H1 (cell line): ENCODE measurements at regions not wholly inside any gene's neighbourhood (a gene's known extent, or its start where the extent isn't known, plus 50 kb on each side); places are given as distances from the start of the nearest gene placed in this dataset.

ENCODE experiments used
- TF ChIP-seq, protein P1 (sequence below): fragments of 300-600 bp; sonication (generic); IDR thresholded peaks from 2 replicates; pipeline ENCODE4 v1.7.1; 2012; ENCODE audit warnings: low read length, moderate library complexity, mild to moderate bottlenecking, inconsistent platforms; ENCODE audit not compliant: insufficient replicate concordance

DNA sequence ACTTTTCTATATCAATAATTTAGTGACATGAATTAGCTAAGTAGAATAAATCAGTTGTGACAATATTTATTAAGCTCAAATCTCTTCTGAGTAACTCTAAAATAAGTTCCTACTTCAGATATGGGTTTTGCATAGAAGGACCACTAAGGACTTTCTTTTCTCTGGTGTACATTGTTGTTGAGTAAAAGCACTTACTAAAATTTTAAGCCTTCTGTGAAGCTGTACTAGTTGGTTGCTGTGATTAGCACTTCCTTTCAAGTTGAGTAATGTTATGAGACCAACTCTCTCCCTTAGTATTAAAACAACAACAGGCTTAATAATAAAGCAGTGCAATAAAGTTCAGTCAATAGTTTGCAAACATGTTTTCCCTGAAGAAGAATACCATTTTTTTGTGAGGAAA, 667.4 kb upstream of the NDST4 start (continued):
- TF ChIP-seq, protein P1, sequence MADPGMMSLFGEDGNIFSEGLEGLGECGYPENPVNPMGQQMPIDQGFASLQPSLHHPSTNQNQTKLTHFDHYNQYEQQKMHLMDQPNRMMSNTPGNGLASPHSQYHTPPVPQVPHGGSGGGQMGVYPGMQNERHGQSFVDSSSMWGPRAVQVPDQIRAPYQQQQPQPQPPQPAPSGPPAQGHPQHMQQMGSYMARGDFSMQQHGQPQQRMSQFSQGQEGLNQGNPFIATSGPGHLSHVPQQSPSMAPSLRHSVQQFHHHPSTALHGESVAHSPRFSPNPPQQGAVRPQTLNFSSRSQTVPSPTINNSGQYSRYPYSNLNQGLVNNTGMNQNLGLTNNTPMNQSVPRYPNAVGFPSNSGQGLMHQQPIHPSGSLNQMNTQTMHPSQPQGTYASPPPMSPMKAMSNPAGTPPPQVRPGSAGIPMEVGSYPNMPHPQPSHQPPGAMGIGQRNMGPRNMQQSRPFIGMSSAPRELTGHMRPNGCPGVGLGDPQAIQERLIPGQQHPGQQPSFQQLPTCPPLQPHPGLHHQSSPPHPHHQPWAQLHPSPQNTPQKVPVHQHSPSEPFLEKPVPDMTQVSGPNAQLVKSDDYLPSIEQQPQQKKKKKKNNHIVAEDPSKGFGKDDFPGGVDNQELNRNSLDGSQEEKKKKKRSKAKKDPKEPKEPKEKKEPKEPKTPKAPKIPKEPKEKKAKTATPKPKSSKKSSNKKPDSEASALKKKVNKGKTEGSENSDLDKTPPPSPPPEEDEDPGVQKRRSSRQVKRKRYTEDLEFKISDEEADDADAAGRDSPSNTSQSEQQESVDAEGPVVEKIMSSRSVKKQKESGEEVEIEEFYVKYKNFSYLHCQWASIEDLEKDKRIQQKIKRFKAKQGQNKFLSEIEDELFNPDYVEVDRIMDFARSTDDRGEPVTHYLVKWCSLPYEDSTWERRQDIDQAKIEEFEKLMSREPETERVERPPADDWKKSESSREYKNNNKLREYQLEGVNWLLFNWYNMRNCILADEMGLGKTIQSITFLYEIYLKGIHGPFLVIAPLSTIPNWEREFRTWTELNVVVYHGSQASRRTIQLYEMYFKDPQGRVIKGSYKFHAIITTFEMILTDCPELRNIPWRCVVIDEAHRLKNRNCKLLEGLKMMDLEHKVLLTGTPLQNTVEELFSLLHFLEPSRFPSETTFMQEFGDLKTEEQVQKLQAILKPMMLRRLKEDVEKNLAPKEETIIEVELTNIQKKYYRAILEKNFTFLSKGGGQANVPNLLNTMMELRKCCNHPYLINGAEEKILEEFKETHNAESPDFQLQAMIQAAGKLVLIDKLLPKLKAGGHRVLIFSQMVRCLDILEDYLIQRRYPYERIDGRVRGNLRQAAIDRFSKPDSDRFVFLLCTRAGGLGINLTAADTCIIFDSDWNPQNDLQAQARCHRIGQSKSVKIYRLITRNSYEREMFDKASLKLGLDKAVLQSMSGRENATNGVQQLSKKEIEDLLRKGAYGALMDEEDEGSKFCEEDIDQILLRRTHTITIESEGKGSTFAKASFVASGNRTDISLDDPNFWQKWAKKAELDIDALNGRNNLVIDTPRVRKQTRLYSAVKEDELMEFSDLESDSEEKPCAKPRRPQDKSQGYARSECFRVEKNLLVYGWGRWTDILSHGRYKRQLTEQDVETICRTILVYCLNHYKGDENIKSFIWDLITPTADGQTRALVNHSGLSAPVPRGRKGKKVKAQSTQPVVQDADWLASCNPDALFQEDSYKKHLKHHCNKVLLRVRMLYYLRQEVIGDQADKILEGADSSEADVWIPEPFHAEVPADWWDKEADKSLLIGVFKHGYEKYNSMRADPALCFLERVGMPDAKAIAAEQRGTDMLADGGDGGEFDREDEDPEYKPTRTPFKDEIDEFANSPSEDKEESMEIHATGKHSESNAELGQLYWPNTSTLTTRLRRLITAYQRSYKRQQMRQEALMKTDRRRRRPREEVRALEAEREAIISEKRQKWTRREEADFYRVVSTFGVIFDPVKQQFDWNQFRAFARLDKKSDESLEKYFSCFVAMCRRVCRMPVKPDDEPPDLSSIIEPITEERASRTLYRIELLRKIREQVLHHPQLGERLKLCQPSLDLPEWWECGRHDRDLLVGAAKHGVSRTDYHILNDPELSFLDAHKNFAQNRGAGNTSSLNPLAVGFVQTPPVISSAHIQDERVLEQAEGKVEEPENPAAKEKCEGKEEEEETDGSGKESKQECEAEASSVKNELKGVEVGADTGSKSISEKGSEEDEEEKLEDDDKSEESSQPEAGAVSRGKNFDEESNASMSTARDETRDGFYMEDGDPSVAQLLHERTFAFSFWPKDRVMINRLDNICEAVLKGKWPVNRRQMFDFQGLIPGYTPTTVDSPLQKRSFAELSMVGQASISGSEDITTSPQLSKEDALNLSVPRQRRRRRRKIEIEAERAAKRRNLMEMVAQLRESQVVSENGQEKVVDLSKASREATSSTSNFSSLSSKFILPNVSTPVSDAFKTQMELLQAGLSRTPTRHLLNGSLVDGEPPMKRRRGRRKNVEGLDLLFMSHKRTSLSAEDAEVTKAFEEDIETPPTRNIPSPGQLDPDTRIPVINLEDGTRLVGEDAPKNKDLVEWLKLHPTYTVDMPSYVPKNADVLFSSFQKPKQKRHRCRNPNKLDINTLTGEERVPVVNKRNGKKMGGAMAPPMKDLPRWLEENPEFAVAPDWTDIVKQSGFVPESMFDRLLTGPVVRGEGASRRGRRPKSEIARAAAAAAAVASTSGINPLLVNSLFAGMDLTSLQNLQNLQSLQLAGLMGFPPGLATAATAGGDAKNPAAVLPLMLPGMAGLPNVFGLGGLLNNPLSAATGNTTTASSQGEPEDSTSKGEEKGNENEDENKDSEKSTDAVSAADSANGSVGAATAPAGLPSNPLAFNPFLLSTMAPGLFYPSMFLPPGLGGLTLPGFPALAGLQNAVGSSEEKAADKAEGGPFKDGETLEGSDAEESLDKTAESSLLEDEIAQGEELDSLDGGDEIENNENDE: no peak
